Stimulated activated CD8-positive, alpha-beta memory T cell treated with anti-CD3 and anti-CD28 coated beads, Interleukin-15, amount 100 ng/mL, for 4 hours (primary cell): ENCODE measurements at regions not wholly inside any gene's neighbourhood (a gene's known extent, or its start where the extent isn't known, plus 50 kb on each side); places are given as distances from the start of the nearest gene placed in this dataset.

Experiments used
- DNase-seq, 2 donors: peaks; one replicate each; pipeline ENCODE4 v3.0.0-alpha.2; 2020; ENCODE audit warnings: low read depth in 2 of 2

DNA sequence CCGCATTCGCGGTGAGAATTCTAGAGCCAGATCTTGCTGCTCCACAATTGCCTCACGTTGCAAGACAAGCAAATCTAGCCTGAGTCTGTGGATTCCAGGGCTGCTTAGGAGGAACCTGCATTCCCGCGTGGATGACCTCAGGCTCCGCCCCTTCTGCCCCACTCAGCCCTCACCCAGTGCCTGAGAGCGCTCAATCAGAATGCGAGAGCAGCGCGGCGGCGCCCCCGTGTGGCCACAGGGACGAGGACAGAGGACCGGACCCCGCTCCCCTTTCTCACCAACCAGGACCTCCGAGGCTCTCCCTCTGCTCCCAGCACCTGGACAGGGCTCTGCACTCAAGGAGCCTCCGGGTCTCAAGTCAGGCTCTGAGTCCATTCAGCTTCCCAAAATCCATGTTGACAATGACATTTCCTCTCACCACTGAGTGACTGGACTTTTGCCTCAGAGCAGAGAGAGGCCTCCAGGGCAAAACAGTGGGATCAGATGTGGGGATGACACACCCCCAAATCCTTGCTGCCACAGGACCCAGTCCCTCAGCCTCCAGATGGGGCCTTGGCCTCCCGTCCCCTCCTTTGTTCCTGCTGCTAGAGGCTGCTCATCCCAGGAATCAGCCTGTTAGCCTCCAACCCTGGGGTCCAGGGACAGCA is 52.0 kb downstream of the RPP21 start:
- DNase-seq: peak; percentile 62 to 68

DNA sequence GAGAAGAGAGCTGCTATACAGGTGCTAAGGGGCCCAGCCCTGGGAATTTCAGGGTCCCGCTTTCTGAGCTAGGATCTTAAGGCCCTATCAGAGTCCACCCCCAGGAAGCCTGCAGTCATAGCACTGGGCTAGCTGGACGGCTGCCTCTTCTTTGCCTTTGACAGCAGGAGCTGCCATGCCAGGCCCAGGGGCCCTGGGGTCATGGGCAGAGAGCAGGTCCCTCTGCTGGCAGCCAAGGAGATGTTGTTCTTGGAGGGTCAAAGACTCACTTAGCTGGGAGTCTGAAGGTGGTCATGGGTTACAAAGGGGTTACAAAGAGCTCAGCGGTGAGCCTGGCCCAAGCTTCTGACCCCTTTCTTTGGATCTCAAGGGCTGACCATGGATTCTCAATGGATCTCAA is 52.7 kb downstream of the RPP21 start:
- DNase-seq: no peak

DNA sequence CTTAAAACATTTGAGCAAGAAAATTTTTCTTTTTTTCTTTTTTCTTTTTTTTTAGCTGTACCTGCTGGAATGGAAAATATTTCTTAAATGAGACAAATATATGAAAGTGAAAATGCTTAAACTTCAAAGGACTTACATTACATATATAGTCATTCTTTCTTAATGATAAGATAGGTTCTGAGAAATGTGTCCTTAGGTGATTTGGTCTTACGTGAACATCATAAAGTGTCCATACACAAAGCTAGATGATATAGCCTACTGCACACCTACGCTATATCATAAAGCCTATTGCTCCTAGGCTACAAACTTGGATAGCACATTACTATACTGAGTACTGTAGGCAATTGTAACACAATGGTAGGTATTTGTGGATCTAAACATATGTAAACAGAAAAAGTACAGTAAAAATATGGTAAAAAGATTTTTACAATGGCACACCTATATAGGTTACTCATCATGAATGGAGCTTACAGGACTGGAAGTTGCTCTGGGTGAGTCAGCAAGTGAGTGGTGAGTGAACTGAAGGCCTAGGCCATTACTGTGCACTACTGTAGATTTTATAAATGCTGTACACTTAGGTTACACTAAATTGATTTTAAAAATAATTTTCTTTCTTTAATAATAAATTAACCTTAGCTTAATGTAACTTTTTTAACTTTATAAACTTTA is 54.6 kb downstream of the RPP21 start:
- DNase-seq: no peak

GRCh38 chr6:30405934-30406333 is 61.0 kb downstream of the RPP21 start:
- DNase-seq: no peak

DNA sequence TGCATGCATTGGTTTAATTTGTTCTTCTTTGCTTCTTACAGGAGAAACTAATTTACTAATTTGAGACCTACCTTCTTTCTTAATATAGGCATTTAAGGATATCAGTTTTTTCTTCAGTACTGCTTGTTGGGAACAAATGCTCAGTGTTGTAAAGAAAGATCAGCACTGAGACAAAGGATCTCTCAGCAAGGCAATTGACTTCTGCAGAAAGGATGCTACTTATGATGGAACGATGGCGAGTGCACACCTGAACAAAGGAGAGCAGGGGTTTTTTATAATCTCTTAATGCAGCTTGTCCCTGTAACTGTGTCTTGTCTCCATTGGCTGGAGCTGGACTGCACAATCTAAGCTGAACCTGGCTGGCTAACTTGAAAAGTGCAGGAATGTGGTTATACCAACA is 64.2 kb downstream of the RPP21 start:
- no peak for DNase-seq

- peak; percentile 30 to 36 for DNase-seq
These were observed 66.7 kb downstream of the RPP21 start for GRCh38 chr6:30411515-30412207.

GRCh38 chr6:30418448-30418847 is 70.9 kb upstream of the HLA-E start:
- DNase-seq: no peak

DNA sequence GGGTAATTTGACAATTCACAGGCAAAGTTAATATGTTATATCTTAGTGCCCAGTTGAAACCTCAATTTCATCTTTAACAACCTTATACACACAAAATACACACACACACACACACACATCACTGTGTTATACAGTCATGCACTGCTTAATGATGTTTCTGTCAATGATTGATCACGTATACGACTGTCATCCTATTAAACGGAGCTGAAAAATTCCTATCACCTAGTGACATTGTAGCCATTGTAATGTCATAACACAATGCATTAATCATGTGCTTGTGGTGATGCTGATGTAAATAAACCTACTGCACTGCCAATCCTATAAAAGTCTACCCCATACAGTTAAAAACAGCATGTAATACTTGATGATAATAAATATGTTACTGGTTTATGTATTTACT is 64.8 kb upstream of the HLA-E start:
- no peak for DNase-seq
